Fibroblast of pulmonary artery (primary cell): ENCODE measurements at regions not wholly inside any gene's neighbourhood (a gene's known extent, or its start where the extent isn't known, plus 50 kb on each side); places are given as distances from the start of the nearest gene placed in this dataset.

ENCODE experiments used
- DNase-seq: peaks from one replicate; pipeline ENCODE4 v3.0.0-alpha.2; 2010; ENCODE audit warnings: low read depth
- H3K4me3 ChIP-seq: replicated peaks from 2 replicates; pipeline ENCODE4 v1.5.1; 2011; ENCODE audit warnings: low read depth, mild to moderate bottlenecking, control low read depth, low read length, moderate library complexity
- CTCF ChIP-seq: IDR thresholded peaks from 2 replicates; pipeline ENCODE4 v1.5.1; 2011; ENCODE audit warnings: mild to moderate bottlenecking, control low read depth, low read length, inconsistent platforms; ENCODE audit errors: missing control alignments

GRCh38 chr4:12270546-12270945, 841.9 kb upstream of the HS3ST1 start:
- peak; percentile 69 for DNase-seq
- TF ChIP-seq CTCF = no peak

GRCh38 chr4:12265554-12265953, 836.9 kb upstream of the HS3ST1 start:
- DNase-seq = no peak
- no peak for TF ChIP-seq CTCF

More at GRCh38 chr4:12270546-12270945, 841.9 kb upstream of the HS3ST1 start:
- no peak overlapping the region for H3K4me3 ChIP-seq

DNA sequence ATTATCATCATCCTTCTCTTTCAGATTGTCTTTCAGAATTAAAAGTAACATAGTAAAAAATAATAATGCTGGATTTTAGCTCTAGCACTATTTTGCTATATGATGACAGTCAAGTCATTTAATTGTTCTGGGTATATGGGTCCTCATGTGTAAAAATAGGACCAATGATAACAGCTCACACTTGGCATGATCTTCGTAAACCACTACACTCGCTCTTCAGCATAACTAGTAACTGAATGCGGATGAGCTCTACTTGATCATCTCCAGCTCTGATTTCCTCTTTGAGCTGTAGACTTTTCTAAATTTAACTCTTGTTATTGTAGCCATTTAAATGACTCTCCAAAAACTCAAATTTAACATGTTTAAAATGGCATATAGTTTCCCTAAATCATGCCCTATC, 831.8 kb upstream of the HS3ST1 start:
- no peak for DNase-seq
- no peak for TF ChIP-seq CTCF
- no peak overlapping the region for H3K4me3 ChIP-seq

More at GRCh38 chr4:12265554-12265953, 836.9 kb upstream of the HS3ST1 start:
- H3K4me3 ChIP-seq = no peak overlapping the region

- no peak overlapping the region for H3K4me3 ChIP-seq
- no peak for DNase-seq
- TF ChIP-seq CTCF = no peak
Observed at GRCh38 chr4:12244973-12245372, 816.3 kb upstream of the HS3ST1 start.

DNA sequence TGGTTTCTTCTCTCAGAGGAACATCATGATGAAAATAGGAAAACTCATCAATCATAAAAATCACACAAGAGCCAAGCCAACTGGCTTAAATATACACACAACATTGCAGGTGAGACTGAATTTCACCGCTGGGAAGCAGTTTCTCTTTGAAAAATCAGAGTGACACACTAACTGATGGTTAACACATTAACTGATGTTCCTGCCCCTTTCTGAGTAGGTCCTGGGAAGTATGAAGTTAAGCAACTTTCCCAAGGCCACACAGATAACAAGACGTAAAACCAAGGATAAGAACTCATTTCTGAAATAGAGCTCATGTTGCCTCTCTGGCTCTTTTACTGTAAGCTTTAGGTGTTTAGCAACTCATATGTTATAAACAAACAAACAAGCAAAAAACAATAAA, 813.7 kb upstream of the HS3ST1 start:
- peak; percentile 55 for DNase-seq
- no peak for TF ChIP-seq CTCF

GRCh38 chr4:12239897-12240636, 811.4 kb upstream of the HS3ST1 start:
- TF ChIP-seq CTCF = no peak
- no peak for DNase-seq
- H3K4me3 ChIP-seq = no peak overlapping the region

More for the DNA sequence above, 813.7 kb upstream of the HS3ST1 start:
- H3K4me3 ChIP-seq = no peak overlapping the region

GRCh38 chr4:12231098-12231497, 802.4 kb upstream of the HS3ST1 start:
- TF ChIP-seq CTCF = no peak
- H3K4me3 ChIP-seq = no peak overlapping the region
- DNase-seq = no peak
